ENCODE measurements at regions not wholly inside any gene's neighbourhood (a gene's known extent, or its start where the extent isn't known, plus 50 kb on each side); places are given as distances from the start of the nearest gene placed in this dataset.

- DNase-seq: no peak
These were observed 348.8 kb upstream of the POU3F2 start for GRCh38 chr6:98485593-98485992.

- no peak for DNase-seq
These were observed 348.3 kb upstream of the POU3F2 start for GRCh38 chr6:98486057-98486456.

GRCh38 chr6:98487612-98488011 is 346.8 kb upstream of the POU3F2 start:
- DNase-seq: no peak

- no peak for DNase-seq
These were observed 336.1 kb upstream of the POU3F2 start for GRCh38 chr6:98498144-98498775.

GRCh38 chr6:98498866-98499265 is 335.5 kb upstream of the POU3F2 start:
- no peak for DNase-seq

GRCh38 chr6:98514073-98514720 is 320.2 kb upstream of the POU3F2 start:
- DNase-seq: no peak

- DNase-seq: no peak
These were observed 319.6 kb upstream of the POU3F2 start for GRCh38 chr6:98514796-98515195.

- no peak for DNase-seq
These were observed 318.2 kb upstream of the POU3F2 start for GRCh38 chr6:98516206-98516605.

- no peak for DNase-seq
These were observed 317.5 kb upstream of the POU3F2 start for GRCh38 chr6:98516866-98517265.

GRCh38 chr6:98525860-98526259 is 308.5 kb upstream of the POU3F2 start:
- DNase-seq: no peak

GRCh38 chr6:98526465-98526864 is 307.9 kb upstream of the POU3F2 start:
- DNase-seq: no peak

- DNase-seq: no peak
These were observed 305.0 kb upstream of the POU3F2 start for GRCh38 chr6:98529364-98529763.

GRCh38 chr6:98530732-98531131 is 303.6 kb upstream of the POU3F2 start:
- no peak for DNase-seq

GRCh38 chr6:98532004-98532403 is 302.4 kb upstream of the POU3F2 start:
- DNase-seq: no peak

GRCh38 chr6:98539741-98540140 is 294.6 kb upstream of the POU3F2 start:
- DNase-seq: no peak

- DNase-seq: no peak
These were observed 288.0 kb upstream of the POU3F2 start for GRCh38 chr6:98546376-98546775.

- no peak for DNase-seq
These were observed 287.2 kb upstream of the POU3F2 start for GRCh38 chr6:98547151-98547550.

GRCh38 chr6:98547634-98548033 is 286.7 kb upstream of the POU3F2 start:
- no peak for DNase-seq

- DNase-seq: no peak
These were observed 286.1 kb upstream of the POU3F2 start for GRCh38 chr6:98548301-98548700.

GRCh38 chr6:98560418-98560817 is 274.0 kb upstream of the POU3F2 start:
- DNase-seq: no peak

- DNase-seq: no peak
These were observed 273.5 kb upstream of the POU3F2 start for GRCh38 chr6:98560841-98561240.

GRCh38 chr6:98566126-98566525 is 268.2 kb upstream of the POU3F2 start:
- no peak for DNase-seq

GRCh38 chr6:98572579-98572978 is 261.8 kb upstream of the POU3F2 start:
- no peak for DNase-seq

- DNase-seq: no peak
These were observed 259.4 kb upstream of the POU3F2 start for GRCh38 chr6:98574984-98575383.

- DNase-seq: no peak
These were observed 257.6 kb upstream of the POU3F2 start for GRCh38 chr6:98576791-98577190.
